ENCODE measurements at regions not wholly inside any gene's neighbourhood (a gene's known extent, or its start where the extent isn't known, plus 50 kb on each side); places are given as distances from the start of the nearest gene placed in this dataset.

GRCh38 chr6:19024737-19025136 lies 637.6 kb downstream of the RNF144B start:
- H3K36me3 ChIP-seq = no peaks in the 10 kb centered on the region
- H3K9me3 ChIP-seq = no peaks in the 10 kb centered on the region
- H3K4me1 ChIP-seq = peaks cover 0 to 4% of the 10 kb centered on the region in 2 donors
- no peak overlapping the region for H3K4me3 ChIP-seq
- intact Hi-C loops (cut with DNase I) = loop anchor here (2.0 kb wide), 1 partner anchor 828 kb away; no protein-coding TSS in a partner anchor
- peak; percentile 29 to 57 (median 48) for TF ChIP-seq CTCF (IDR thresholded peaks at IDR 0.05)
- no peak overlapping the region for H3K27ac ChIP-seq
- peak in 1 of 2 donors; percentile 63 for DNase-seq (ENCODE audit: low spot score in 2 of 2)
- no peaks in the 10 kb centered on the region for H3K27me3 ChIP-seq

GRCh38 chr6:19028201-19028600 lies 641.1 kb downstream of the RNF144B start:
- H3K27ac ChIP-seq = no peak overlapping the region
- no peak for TF ChIP-seq CTCF (IDR thresholded peaks at IDR 0.05)
- no peaks in the 10 kb centered on the region for H3K9me3 ChIP-seq
- H3K4me3 ChIP-seq = no peak overlapping the region
- H3K27me3 ChIP-seq = no peaks in the 10 kb centered on the region
- intact Hi-C loops (cut with DNase I) = no loop called here
- H3K36me3 ChIP-seq = no peaks in the 10 kb centered on the region
- peaks cover 0 to 10% of the 10 kb centered on the region in 2 donors for H3K4me1 ChIP-seq
- DNase-seq (ENCODE audit: low spot score in 2 of 2) = no peak

DNA sequence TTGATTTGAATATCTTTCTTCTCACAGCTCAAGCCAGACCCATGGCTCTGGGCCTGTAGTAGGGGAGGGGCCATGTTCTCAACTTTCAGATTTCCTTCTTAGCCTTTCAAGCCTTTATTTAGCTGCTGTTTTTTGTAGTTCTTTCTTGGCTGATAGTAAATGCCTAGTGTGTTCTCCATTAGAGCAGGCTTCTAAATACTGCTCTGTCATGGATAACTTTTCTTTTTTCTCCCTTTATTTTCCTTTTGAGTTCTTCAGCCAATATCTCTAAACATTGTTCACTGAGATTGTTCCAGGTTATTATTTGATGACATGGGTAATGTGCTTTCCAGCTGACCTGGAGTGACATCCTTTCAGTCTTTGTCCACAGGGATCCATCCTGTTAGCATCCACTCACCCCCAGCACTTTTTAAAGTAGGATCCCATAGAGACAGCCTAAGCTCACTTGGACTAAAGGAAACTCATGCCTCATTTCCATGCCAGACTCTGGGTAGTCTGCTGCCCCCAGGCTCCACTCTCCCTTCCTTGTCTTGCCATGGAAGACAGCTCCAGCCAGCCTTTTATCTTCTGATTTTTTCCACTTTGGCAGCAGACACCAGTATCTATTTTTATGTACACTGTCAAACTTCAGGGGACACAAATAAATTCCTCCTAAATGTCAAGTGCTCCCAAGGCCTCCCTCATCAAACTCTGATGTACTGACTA lies 645.6 kb downstream of the RNF144B start:
- intact Hi-C loops (cut with DNase I) = no loop called here
- H3K4me1 ChIP-seq = peaks cover 0 to 20% of the 10 kb centered on the region in 2 donors
- DNase-seq (ENCODE audit: low spot score in 2 of 2) = no peak
- H3K36me3 ChIP-seq = no peaks in the 10 kb centered on the region
- H3K27ac ChIP-seq = peak overlapping the region; percentile 47 to 78
- no peak for TF ChIP-seq CTCF (IDR thresholded peaks at IDR 0.05)
- H3K4me3 ChIP-seq = no peak overlapping the region
- no peaks in the 10 kb centered on the region for H3K27me3 ChIP-seq
- H3K9me3 ChIP-seq = no peaks in the 10 kb centered on the region

GRCh38 chr6:19033683-19034082 lies 646.5 kb downstream of the RNF144B start:
- H3K27ac ChIP-seq = peak overlapping the region in 1 of 2 donors; percentile 47

GRCh38 chr6:19034986-19035385 lies 647.8 kb downstream of the RNF144B start:
- intact Hi-C loops (cut with DNase I) = no loop called here
- Histone ChIP-seq H3K36me3 (no peaks in the 10 kb centered on the region), H3K4me1 (peaks cover 0 to 20% of the 10 kb centered on the region in 2 donors), H3K9me3 (no peaks in the 10 kb centered on the region), H3K27me3 (no peaks in the 10 kb centered on the region), H3K27ac (peak overlapping the region; percentile 61 to 76), H3K4me3 (no peak overlapping the region)
- no peak for TF ChIP-seq CTCF (IDR thresholded peaks at IDR 0.05)
- no peak for DNase-seq (ENCODE audit: low spot score in 2 of 2)

More at GRCh38 chr6:19033683-19034082, 646.5 kb downstream of the RNF144B start:
- H3K36me3 ChIP-seq = no peaks in the 10 kb centered on the region
- no peak overlapping the region for H3K4me3 ChIP-seq
- TF ChIP-seq CTCF (IDR thresholded peaks at IDR 0.05) = no peak
- no peaks in the 10 kb centered on the region for H3K9me3 ChIP-seq
- no peak for DNase-seq (ENCODE audit: low spot score in 2 of 2)
- H3K27me3 ChIP-seq = no peaks in the 10 kb centered on the region
- intact Hi-C loops (cut with DNase I) = no loop called here
- peaks cover 0 to 20% of the 10 kb centered on the region in 2 donors for H3K4me1 ChIP-seq

Data from ascending aorta (tissue), 2 donors.